HG03378 (cell line): ENCODE measurements at regions not wholly inside any gene's neighbourhood (a gene's known extent, or its start where the extent isn't known, plus 50 kb on each side); places are given as distances from the start of the nearest gene placed in this dataset.

Experiments
- ATAC-seq: cut with Tn5 transposase; IDR thresholded peaks from one replicate; pipeline ENCODE4 v1.9.1; 2021; ENCODE audit warnings: mild to moderate bottlenecking, moderate library complexity; ENCODE audit not compliant: unreplicated experiment

DNA sequence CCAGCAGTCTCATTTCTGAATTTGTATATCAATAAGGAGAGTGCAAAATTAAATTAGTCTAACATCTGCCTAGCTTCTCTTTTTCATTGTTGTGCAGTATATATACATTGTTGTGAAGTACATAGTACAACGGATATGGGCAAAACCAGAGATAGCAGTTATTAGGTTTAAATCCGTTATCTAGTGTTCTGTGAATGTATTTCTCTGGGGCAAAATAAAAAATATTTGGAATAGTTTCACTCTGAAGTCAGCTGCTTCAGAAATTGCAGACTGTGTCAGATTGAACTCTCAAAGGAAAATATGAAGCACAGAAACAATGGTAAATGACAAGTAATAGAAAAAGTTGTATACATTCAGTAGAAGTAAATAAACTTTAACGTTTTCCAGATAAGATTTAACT is 836.5 kb upstream of the CXADR start:
- ATAC-seq: no peak

DNA sequence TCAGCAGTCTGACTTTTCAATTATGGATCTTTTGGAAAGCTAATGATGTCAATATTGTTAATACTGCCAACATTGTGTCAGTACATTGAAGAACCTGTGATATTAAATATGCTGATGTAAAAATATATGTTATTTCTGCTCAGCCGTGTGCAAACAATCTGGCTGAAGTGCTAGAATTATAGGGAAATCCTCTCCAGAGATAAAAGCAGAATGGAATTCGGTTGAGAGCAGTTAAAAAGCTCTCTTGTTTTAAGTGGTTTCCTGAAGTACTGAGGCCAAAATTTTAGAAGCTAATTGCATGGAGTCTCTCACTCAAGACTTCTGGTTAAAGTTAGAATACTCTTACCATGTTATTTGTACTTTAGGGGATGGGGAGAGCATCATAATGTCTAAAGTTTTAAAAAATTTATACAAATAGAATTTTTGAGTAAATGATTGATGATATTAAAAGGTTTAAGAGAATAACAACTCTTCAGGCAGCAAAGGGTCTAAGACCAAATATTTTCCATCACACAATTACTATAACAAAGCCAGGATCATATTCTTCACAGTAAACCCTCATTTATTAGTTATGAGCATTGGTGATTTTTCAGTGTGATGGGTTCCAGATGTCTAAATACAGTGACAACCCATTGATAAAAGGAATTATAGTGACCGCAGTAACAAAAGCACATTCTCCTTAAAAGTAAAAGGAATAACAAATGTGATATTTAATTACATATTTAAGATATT is 834.2 kb upstream of the CXADR start:
- no peak for ATAC-seq

DNA sequence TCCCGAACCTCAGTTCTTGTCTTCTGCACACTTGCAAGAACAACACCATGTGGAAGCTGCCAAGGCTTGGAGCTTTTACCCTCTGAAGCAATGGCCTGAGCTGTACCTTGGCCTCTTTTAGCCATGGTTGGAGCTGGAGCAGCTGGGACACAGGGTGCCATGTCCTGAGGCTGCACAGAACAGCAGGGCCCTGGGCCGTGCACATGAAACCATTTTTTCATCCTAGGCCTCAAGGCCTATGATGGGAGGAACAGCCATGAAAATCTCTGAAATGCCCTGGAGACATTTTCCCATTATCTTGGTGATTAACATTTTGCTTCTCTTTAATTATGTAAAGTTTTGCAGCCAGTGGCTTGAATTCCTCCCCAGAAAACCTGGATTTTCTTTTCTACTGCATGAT is 817.8 kb upstream of the CXADR start:
- ATAC-seq: no peak

DNA sequence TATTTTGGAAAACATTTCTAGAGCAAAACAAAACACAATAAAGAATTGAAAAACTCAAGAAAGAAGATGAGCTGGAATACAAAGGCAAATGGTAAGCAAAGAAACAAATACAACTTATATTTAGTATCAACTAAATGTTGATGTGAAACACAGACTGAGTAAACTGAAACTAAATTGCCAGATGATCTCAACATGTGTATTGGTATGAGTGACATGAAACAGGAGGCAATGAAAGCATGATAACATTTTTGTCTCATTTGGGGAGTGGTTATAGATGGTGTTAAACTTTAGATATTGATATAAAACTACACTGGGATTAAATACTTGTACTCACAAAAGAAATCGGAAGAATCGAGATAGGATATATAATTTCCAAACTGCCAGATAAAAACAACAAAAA is 805.6 kb upstream of the CXADR start:
- no peak for ATAC-seq

DNA sequence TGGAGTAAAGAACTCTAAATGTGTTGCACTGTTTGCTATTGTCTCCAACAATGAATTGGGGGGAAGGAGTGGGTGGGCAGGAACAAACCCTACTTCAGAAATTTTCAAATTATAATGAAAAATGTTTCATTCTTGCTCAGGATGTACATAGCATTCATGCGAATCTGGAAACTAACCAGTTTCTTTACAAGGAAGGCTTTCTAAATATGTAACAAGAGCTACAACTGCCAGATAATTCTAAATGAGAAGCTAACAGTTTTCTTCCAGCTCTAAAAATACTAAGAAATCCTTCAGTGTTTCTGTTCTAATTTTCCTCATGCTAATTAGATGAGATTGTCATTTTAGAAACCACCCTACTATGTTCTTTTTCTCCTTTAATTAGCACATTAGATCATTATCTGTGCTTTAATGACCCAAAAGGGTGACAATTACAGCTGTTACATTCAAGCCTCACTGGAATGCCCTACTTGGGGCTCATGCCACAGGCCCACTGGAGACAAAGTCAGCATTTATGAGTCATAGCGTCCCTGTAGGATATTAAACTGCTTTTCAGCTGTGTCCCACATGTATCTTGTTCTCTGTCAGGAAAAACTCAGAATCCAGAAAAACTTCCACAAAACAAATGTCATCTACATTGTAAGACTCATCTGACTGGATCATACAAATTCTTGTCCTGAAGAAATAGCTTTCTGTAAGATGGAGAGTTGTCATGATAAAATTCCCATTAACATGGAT is 804.6 kb upstream of the CXADR start:
- ATAC-seq: no peak

DNA sequence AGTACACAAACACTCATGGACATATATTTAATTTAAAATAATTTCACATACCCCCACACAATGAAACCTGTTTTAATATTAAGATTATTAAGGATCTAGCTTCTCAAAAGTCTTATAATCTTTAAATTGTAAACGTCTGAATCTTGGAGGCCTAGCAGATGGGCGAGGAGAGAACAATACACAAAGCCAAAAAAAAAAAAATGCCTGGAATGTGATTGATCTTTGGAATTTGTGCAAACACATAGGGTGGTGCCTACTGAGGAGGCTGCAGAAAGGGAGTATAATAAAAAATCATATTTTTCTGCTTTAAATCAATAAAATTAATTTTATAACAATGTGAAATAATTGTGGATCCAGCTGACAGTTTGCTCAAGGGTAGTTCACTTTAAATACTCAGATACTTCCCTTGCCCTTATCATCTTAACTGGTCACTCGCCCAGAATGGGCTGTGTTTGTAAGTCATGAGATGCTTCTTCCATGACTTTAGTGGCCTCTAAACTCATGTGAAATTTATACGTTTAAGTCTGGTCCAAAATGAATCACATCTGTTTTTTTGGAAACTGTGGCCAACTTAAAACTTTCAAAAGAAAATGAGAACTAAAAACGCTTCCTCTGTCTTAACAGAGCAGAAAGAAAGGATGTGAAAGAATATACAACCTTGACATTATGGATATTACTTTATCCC is 802.8 kb upstream of the CXADR start:
- no peak for ATAC-seq

DNA sequence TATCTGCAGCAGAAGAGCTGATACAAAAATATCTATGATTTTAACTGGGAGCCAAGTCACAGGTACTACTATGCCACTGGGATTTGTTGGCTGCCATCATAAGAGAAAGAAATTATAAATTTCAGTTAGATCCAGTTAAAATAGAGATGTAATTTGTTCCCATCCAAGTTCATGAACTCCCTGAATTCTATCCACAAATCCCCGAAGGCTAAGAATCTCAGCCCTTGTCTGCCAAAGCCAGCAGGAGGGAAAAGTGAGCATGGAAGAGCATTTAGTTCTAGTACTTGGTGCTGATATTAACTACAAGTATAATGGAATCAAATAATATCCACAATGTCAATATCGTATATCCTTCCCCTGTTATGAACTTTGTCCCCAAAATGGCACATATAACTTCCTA is 801.1 kb upstream of the CXADR start:
- no peak for ATAC-seq

DNA sequence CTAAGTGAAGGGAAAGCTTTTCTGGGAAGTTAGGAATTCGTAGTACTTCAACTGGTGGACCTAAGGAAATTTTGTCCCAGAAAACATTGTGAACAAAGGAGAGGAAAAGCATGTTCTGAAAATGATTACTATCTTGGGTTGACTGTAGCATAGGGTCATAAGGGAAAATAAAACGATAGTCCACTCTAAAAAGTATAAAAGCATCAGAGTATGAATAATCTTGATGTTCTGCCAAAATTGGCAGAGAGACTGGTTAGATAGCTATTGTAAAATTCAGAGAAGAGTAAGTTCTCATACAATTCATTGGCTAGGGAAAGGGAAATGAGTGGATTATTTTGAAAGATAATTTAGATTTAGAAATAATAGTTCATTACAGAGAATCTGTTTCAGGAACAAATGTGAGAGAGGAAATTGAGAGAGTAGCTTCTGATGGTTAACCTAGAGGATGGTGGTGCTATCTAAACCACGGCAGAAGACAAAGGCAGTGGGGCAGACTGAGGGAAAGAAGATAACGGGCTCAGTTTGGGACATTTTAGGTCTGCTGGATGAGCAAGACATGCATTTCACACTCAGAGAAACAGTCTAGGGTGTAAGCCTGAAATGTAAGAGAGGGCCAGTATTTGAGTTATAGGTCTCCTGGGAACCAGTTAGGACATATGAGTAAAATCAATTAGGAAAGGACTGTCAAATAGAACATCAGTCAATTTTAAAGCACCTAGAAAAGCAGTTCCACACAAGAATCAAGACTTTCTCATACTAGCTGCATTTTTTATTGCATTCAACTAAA is 799.3 kb upstream of the CXADR start:
- no peak for ATAC-seq

DNA sequence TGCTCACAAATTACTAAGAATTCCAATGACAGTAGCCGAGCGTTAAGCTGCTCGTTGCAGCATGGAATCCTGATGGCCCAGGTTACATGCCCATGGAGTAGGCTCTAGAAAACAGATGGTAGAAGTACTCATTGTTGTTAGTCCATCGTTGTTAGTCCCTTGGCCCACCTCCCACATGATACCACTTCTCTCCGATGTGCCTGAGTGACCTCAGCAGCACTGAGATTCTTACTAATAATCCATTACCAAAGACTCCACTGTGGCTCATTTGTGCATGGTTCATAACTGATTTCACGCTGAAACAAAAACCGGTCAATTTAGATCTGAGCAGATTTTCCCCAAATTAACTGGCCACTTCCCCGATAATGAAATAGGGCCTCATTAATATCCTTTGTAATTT is 772.3 kb upstream of the CXADR start:
- no peak for ATAC-seq

DNA sequence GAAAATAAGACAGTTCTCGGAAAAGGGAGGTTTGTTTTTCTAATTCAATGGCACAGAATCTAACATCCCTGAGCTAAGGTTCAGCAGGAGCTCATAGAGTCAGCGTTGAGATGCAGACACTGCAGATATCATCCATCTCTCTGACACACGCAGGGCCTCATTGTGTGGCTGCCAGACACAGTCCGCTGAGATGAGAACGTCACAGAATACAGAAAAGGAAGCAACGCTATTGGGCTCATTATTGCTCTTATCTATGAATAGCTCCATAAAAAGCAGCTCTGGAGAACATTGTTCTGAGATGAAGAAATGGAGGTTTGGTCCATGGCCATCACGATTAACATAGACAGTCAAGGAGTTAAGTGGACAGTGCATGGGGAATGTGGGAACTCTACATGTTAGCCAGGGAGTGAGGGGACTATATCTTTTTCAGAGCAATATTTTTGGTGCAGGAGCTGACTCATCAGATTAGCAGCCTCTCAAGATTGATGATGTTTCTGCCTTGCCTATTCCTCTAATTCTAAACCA is 771.6 kb upstream of the CXADR start:
- no peak for ATAC-seq

DNA sequence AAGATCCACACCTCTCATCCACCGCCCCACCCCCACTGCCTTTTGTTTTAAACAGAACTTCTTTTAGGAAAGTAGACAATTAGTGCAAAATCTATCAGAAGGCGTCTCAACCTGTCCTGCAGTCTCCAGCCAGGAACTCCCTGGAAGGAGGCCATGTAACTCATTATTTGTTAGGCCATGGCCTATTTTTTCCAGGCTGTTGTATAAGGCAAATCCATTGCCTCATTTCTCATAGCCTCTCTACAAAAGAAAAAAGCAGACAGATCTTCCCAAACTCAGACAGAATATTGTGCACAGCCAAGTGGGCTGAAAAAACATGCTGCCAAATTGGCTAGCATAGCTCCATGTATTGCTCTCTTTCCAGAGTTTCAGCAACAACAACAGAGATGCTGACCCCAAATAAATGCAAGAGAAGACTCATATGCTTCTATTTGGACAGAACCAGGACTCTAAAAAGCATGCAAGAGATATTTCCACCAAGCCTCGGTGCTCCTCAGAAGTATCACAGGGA is 770.7 kb upstream of the CXADR start:
- no peak for ATAC-seq

DNA sequence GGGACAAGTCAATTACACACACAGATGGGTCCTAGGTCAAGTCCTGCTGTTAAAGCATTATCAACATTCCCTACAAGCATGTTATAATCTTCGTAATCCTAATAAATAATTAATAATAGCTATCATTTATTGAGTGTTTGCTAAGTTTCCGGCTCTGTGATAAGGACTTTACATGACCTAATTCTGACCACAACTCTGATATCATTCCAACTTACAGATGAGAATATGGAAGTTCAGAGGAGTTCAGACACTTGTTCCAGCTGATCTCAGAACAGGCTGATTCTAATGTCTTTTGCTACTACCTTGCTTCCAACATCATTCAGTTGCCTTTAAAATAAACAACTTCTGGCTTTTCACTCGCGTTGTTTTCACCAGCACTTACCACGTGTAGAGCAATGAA is 770.1 kb upstream of the CXADR start:
- ATAC-seq: no peak

DNA sequence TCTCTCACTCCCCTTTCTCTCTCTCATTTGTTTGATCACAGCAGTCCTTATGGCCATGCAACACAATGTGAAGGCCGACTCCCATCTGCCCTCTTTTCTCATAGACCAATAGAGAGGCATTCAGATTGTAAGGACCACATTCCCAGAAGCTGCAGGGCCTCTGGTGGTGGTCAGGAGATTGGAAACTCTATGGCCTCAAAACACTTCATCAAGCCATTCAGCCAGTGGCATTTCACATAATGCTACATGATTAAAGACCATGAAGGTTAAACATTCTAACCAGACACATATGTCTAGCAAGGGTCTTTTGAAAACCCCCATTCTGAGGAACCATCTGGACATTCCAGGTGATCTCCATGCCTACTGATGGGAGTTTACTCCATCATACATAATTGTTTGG is 769.5 kb upstream of the CXADR start:
- ATAC-seq: no peak

DNA sequence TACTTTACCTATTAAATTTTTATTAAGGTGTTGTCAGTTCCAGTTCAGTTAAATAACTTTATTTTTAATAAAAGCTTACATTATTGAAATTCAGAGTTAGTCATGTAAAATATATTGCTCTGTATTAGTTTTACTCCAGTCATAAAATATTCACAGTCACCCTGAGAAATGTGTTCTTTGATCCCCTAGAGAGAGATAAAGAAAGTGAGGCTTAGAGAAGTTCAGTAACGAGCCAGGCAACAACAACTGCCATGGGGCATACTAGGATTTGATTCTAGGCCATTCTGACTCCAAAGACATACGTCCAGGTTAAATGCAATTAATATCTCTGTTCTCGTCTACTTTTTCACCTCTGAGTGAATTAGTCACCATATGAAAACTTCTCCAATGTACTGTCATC is 761.9 kb upstream of the CXADR start:
- ATAC-seq: no peak

DNA sequence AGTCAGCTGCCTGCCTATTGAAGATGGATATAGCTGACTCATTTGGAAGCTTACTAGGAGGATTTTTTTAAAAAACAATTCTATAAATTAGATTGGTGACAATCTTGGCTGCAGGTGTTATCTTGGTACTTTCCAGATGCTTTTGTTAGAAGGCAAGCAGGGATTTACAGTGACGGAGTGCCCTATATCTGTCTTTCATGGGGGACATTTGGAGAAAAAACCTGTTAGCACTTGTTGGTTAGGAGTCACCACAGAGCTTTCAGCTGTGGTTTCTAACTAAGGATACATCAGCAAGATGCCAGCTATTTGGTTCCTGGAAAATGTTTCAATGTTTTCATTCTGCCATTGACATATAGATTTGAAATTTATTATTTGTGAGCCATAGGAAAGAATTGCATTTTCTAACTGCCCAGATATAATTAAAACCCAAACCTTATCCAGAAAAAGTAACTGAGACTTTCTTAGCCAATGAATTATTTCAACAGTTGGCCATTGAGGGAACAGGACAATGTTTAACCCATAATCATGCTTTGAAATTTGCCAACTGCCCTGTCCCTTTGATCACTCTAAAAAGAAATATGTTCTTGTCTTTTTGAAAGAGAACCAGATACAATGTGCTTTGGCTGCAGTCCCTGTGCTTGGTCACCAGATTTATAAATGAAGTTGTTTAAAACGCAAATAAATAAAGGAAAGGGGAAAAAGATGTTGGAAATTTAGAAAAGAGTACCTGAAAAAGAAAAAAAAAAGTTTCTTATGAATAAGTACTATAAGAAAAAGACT is 761.0 kb upstream of the CXADR start:
- no peak for ATAC-seq

DNA sequence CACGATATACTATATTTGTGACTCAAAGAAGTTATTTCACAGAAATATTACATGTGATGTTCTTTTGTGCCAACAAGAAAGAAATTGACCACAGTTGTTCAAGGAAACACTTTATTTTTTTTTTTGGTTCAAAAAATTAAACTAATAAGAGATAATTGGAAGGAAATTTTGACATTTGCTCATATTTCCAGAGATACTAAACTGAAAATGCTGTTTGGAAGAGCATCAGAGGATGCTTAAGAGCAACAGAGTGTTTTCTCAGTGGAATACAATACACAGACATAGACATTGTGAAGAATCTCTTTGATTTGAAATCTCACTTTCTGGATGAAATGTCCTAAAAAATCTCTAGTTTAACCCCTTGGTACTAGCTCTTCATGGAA is 760.4 kb upstream of the CXADR start:
- no peak for ATAC-seq

DNA sequence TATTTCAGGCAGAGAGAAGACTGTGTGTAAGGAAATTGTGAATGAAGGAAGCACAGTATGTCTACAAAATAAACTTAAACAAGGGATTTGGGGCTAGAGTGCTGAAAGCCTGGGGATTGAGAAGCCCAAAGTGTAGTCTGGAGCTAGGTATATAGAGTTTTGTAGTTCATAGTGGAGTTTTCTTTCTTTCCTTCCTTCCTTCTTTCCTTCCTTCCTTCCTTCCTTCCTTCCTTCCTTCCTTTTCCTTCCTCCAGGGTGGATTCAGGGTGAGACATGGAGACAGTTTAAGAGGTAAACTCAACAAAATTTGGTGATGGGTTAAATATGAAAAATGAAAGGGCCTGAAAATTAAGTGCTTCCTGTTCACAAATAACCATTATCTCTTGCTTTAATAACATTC is 757.8 kb upstream of the CXADR start:
- no peak for ATAC-seq

DNA sequence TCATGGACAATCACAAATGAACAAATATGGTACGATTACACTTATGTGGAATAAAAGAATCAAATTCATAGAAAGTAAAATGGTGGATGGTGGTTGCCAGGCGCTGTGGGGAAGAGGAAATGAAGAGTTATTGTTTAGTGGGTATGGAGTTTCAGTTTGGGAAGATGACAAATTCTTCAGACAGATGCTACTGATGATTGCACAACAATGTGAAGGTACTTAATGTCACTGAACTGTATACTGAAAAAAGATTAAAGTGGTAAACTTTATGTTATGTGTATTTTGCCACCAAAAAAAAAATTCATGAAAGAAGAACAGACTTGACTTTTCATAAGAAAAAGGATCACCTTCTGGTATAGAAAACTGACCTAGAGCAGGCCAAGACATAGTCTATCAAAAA is 745.6 kb upstream of the CXADR start:
- ATAC-seq: no peak

DNA sequence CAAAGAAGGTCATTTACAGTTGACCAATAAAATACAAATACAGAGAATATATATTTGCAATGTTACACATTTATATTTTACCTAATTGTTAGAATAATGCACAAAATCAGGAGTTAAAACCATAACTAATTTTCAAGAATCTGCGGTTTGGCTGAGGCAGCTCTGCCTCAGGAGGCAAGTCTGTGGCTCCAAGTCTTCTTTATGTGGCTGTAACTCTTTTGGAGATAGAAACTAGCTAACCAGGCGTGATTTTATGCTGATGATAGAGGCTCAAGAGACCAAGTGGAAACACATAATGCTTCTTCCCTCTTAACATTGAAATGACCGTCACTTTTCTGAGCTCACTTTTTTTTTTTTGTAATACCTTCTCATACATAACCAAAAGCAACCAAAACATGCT is 744.7 kb upstream of the CXADR start:
- ATAC-seq: no peak

DNA sequence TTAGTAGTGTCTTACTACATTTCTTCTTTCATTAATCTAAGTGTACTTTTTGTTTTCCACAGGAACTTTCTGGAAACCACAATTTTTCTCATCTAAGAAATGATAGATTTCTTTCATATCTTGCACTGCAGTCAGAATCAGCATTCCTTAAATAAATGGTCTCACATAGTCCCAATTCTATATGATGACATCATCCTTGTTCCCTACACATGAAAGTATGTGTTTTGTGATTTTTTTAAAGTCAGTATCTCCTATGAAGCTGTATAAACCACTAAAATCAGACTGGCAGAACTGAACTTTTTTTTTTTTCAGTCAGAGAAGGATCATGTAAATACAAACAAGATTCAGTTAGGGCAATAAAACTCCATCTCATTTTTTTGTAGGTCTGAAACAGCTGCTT is 742.6 kb upstream of the CXADR start:
- no peak for ATAC-seq
